Tibial artery (tissue), 4 donors: ENCODE measurements at regions not wholly inside any gene's neighbourhood (a gene's known extent, or its start where the extent isn't known, plus 50 kb on each side); places are given as distances from the start of the nearest gene placed in this dataset.

Source experiments
- DNase-seq, 2 donors: peaks; one replicate each; pipeline ENCODE4 v3.0.0-alpha.2; 2019
- H3K27ac ChIP-seq, 2 donors: fragments of 200-600 bp; sonication (generic) in 1 of 2; 1 replicate in 1 of 2; 2 replicates in 1 of 2; pipeline ENCODE4 v1.5.1; 2018 to 2019; ENCODE audit warnings: mild to moderate bottlenecking in 1 of 2
- H3K27me3 ChIP-seq, 2 donors: fragments of 200-600 bp; sonication (generic) in 1 of 2; one replicate each; pipeline versions ENCODE4 v1.5.1 to v1.6.0; 2016 to 2019
- H3K36me3 ChIP-seq, 3 donors: fragments of 200-600 bp; sonication (generic) in 2 of 3; one replicate each; pipeline ENCODE4 v1.5.1; 2016 to 2019; ENCODE audit warnings: mild to moderate bottlenecking in 2 of 3
- H3K4me1 ChIP-seq, 4 donors: fragments of 200-600 bp; sonication (generic) in 2 of 4; 1 replicate in 3 of 4; 2 replicates in 1 of 4; pipeline ENCODE4 v1.5.1; 2016 to 2019
- H3K4me3 ChIP-seq, 2 donors: fragments of 200-600 bp; sonication (generic) in 1 of 2; 1 replicate in 1 of 2; 2 replicates in 1 of 2; pipeline ENCODE4 v1.5.1; 2018 to 2019; ENCODE audit warnings: mild to moderate bottlenecking in 2 of 2
- H3K9me3 ChIP-seq, 3 donors: fragments of 200-600 bp; sonication (generic) in 1 of 3; one replicate each; pipeline ENCODE4 v1.5.1; 2016 to 2019
- intact Hi-C: fragments of 100-400 bp; cut with DNase I; formaldehyde crosslinking; loops from one replicate; pipeline ENCODE4 v1.15.0; 2023; ENCODE audit warnings: low total_unique reads
- TF ChIP-seq, protein P1 (sequence below), 2 experiments: fragments of 200-600 bp in 1 of 2; fragments of 450-650 bp in 1 of 2; IDR thresholded peaks; one replicate each; pipeline ENCODE4 v1.5.1; 2017 to 2019; ENCODE audit warnings: antibody characterized with exemption in 2 of 2, mild to moderate bottlenecking in 1 of 2, moderate library complexity in 1 of 2

DNA sequence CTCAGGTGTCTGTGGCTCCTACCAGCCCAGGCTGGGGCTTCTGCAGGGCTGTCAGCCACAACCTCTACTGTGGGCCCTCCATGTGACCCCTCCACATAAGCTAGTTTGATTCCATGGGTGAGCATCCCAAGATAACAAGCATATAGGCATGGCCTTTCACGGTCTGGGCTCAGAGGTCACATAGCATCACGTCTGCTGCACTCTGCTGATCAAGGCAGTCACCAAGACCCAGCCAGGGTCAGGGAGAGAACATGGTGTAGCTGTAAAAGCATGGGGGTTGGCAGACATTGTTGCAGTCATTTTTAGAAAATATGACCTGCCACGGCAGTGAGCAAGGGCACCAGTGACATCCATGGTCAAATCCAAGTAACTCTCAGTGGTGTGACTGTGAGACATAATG is 698.8 kb downstream of the UQCRFS1 start:
- H3K27ac ChIP-seq, result no peak overlapping the region
- TF ChIP-seq, protein P1, sequence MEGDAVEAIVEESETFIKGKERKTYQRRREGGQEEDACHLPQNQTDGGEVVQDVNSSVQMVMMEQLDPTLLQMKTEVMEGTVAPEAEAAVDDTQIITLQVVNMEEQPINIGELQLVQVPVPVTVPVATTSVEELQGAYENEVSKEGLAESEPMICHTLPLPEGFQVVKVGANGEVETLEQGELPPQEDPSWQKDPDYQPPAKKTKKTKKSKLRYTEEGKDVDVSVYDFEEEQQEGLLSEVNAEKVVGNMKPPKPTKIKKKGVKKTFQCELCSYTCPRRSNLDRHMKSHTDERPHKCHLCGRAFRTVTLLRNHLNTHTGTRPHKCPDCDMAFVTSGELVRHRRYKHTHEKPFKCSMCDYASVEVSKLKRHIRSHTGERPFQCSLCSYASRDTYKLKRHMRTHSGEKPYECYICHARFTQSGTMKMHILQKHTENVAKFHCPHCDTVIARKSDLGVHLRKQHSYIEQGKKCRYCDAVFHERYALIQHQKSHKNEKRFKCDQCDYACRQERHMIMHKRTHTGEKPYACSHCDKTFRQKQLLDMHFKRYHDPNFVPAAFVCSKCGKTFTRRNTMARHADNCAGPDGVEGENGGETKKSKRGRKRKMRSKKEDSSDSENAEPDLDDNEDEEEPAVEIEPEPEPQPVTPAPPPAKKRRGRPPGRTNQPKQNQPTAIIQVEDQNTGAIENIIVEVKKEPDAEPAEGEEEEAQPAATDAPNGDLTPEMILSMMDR (IDR thresholded peaks at IDR 0.05), result no peak
- H3K9me3 ChIP-seq, result no peaks in the 10 kb centered on the region
- H3K4me3 ChIP-seq, result no peak overlapping the region
- intact Hi-C loops, result no loop called here
- no peaks in the 10 kb centered on the region for H3K4me1 ChIP-seq
- H3K36me3 ChIP-seq, result no peaks in the 10 kb centered on the region
- DNase-seq, result no peak
- H3K27me3 ChIP-seq, result no peaks in the 10 kb centered on the region

DNA sequence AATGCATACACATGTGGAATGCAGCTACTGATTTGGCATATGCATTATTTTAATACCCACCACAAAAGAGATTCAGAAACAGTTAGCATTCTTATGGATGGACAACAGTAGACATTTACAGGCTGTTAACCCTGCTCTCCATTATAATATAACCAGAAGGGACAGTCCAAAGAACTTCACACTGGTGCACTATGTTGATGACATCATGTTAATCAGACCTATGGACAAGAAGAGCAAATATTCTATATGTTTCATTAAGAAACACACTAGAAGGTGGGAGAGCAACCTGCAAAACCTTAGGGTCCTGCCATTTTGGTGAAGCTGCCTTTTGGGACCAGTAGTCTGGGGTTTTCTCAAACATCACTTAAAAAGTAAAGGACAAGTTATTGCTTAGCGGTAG is 701.3 kb downstream of the UQCRFS1 start:
- TF ChIP-seq, protein P1 (IDR thresholded peaks at IDR 0.05), result no peak
- Histone ChIP-seq H3K9me3 (no peaks in the 10 kb centered on the region), H3K27ac (no peak overlapping the region), H3K36me3 (no peaks in the 10 kb centered on the region), H3K4me1 (no peaks in the 10 kb centered on the region), H3K27me3 (no peaks in the 10 kb centered on the region), H3K4me3 (no peak overlapping the region)
- DNase-seq, result no peak
- intact Hi-C loops, result no loop called here

DNA sequence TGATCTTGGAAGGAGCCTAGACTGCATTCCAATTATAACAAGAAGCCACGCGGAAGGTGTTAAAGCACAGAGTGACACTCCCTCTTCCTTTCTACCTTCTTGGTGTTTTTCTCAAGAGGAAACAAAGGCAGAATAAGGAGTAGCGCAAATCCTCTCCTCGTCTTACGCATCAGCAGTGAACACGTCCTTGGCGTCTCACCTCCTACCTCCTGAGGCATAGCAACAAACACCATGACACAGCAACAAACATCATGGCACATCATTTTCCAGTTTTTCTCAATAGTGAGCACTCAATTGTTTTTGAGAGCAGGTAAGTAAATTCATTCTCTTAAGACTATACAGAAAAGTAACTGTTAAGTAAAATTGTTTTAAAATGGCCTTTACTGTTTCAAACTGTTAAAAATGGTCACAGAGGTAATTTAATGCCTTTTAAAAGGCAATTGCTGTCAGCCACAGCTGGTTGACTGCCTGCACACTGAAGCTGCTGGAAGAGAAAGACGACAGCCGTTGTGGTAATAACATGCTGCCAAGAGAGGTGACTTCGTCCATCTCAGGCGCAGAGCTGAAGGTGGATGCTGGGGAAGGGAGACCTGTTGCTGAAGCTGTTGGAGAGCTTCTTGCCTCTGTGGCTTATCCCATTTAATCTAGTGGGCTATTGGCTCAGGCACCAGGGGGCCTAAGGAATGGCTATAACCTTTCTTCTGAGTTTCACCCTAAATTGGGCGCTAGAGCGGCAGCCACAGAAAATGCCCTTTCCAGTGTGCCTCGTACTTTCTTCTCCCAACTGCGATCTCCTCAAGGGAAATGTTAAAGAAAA is 703.7 kb downstream of the UQCRFS1 start:
- intact Hi-C loops, result no loop called here
- H3K9me3 ChIP-seq, result no peaks in the 10 kb centered on the region
- H3K4me3 ChIP-seq, result no peak overlapping the region
- TF ChIP-seq, protein P1 (IDR thresholded peaks at IDR 0.05), result no peak
- H3K4me1 ChIP-seq, result no peaks in the 10 kb centered on the region
- DNase-seq, result no peak
- H3K27me3 ChIP-seq, result no peaks in the 10 kb centered on the region
- H3K27ac ChIP-seq, result no peak overlapping the region
- H3K36me3 ChIP-seq, result no peaks in the 10 kb centered on the region

DNA sequence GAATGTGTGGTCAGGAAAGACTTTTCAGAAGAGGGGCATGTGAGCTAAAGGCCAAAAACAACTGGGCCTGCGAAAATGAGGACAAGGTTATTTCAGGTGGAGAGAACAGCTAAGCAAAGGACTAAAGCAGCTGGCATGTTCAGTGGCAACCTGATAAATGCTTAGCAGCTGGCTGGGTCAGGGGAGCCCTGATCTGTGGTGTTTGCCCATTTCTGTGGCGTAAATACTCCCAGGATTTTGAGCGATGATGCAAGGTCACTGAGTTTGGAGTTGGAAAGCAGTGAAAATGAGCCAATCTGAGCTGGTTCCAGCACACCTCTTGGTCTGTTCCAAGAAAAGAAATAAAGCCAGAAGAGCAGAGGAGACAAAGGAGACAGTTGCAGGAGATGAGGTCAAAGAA is 704.3 kb downstream of the UQCRFS1 start:
- TF ChIP-seq, protein P1 (IDR thresholded peaks at IDR 0.05), result no peak
- H3K4me3 ChIP-seq, result no peak overlapping the region
- no peaks in the 10 kb centered on the region for H3K36me3 ChIP-seq
- no peaks in the 10 kb centered on the region for H3K27me3 ChIP-seq
- H3K9me3 ChIP-seq, result no peaks in the 10 kb centered on the region
- H3K4me1 ChIP-seq, result no peaks in the 10 kb centered on the region
- H3K27ac ChIP-seq, result no peak overlapping the region
- intact Hi-C loops, result no loop called here
- no peak for DNase-seq

DNA sequence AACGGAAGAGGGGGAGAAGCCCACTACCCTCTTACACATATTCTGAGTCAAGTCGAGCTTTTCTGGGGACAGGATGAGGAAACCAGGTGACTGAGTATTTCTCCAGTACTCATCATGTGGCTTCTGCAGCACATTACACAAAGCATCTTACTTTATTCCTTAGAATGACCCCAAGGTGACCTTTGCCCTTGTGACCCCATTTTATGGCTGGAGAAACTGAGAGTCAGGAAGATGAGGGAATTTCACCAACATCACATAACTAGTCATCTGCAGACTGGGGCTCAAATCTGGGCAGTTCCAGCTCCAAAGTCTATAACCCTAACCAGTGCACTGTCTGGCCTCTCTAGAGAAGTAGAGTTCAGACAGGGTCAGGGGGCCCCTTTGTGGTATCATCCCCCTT is 707.0 kb downstream of the UQCRFS1 start:
- H3K9me3 ChIP-seq, result no peaks in the 10 kb centered on the region
- no peak for DNase-seq
- H3K27ac ChIP-seq, result no peak overlapping the region
- no peaks in the 10 kb centered on the region for H3K27me3 ChIP-seq
- H3K36me3 ChIP-seq, result no peaks in the 10 kb centered on the region
- H3K4me3 ChIP-seq, result no peak overlapping the region
- no peaks in the 10 kb centered on the region for H3K4me1 ChIP-seq
- intact Hi-C loops, result no loop called here
- TF ChIP-seq, protein P1 (IDR thresholded peaks at IDR 0.05), result no peak
